ENCODE measurements at regions not wholly inside any gene's neighbourhood (a gene's known extent, or its start where the extent isn't known, plus 50 kb on each side); places are given as distances from the start of the nearest gene placed in this dataset.
"Not testable (repeated sequence)": the region's sequence is repeated elsewhere in the genome, so short reads cannot be mapped to it uniquely, and the experiment has no call there.

DNA sequence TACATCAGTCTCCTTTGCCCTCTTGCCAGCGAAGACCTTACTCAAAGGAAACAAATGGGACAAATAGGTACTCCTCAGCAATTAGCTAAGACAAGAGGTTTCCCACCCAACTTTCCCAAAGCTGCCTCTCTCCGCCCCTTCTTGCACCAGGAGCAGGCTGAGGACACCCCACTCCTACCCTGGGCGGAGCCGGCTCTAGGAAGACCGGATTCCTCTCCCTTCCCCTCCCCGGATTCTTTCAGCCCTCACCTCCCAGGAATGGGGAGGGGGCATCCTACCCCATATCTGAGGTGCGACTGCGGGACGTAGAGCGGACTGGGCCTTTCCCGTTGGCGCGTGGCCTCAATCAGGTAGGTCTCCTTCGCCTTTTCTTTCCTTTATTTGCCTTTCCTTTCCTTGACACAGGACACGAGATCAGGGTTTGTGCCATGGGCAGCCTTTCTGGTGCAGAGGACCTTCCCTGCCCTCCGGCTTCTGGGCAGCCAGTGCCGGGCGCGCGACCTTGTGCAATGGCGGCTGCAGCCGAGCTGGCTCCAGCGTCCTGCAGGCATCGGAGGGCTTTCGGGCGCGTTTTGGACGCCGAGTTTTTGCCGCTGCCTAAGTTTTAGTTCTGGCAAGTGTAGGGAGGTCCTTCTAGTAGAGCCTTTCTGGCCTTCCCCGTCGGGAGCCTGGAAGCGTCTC lies 279.9 kb downstream of the PLS3 start:
- DNase-seq (ENCODE audit: low read depth in 2 of 2): not testable (repeated sequence)

DNA sequence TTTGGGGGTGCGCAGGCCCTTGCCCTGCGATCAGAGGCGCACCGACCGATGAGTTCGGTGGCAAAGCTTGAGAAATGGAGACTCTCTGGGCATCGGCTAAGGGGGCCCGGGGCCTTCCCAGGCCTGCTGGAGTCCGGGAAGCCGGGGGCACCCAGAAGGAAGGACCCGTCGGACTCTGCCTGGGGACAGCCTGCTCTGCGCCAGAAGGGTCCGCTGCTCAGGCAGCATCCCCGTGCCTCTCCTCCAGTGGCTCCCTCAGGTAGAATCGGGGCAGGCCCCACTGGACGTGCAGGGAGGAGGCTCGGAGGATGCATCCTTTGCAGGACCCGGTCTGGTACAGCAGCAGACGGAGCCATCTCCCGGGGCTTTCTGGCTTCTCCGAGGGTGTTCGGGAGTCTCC lies 290.0 kb downstream of the PLS3 start:
- not testable (repeated sequence) for DNase-seq (ENCODE audit: low read depth in 2 of 2)

DNA sequence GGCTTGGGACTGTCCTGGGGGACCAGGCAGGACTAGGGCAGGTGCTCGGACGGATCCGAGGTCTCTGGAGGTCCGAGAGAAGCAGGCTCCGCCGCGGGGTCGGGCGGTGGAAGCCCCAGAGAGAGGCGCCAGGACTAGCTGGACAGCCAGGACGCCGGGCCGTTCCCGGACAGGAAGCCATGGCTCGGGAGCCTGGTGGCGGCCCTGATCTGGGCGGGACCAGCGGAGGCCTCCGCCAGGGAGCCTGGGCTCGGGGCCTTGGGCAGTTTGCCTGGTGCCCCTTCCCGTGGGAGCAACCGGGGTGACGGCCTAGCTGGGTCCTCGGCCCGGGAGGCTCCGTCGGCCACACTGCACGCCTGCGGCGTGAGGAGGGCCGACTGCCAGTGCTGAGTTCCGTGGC lies 292.3 kb downstream of the PLS3 start:
- not testable (repeated sequence) for DNase-seq (ENCODE audit: low read depth in 2 of 2)

DNA sequence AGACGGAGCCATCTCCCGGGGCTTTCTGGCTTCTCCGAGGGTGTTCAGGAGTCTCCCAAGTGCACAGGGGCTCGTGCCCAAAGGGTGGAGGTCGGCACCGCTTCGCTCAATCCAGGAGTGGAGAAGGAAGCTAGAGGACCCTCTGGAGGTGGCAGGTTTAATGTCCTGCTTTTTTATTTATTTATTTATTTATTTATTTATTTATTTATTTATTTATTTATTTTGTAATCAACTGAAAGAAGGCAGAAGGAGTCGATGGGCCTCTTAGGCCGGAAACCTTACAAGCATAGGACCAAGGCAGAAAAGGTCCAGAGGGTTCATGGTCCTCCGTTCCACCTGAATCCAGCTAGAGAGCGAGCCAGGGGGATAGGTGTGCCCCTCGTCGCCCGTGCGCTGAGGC lies 289.4 kb upstream of the AGTR2 start:
- DNase-seq (ENCODE audit: low read depth in 2 of 2): not testable (repeated sequence)

DNA sequence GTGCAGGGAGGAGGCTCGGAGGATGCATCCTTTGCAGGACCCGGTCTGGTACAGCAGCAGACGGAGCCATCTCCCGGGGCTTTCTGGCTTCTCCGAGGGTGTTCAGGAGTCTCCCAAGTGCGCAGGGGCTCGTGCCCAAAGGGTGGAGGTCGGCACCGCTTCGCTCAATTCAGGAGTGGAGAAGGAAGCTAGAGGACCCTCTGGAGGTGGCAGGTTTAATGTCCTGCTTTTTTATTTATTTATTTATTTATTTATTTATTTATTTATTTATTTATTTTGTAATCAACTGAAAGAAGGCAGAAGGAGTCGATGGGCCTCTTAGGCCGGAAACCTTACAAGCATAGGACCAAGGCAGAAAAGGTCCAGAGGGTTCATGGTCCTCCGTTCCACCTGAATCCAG lies 286.4 kb upstream of the AGTR2 start:
- not testable (repeated sequence) for DNase-seq (ENCODE audit: low read depth in 2 of 2)

DNA sequence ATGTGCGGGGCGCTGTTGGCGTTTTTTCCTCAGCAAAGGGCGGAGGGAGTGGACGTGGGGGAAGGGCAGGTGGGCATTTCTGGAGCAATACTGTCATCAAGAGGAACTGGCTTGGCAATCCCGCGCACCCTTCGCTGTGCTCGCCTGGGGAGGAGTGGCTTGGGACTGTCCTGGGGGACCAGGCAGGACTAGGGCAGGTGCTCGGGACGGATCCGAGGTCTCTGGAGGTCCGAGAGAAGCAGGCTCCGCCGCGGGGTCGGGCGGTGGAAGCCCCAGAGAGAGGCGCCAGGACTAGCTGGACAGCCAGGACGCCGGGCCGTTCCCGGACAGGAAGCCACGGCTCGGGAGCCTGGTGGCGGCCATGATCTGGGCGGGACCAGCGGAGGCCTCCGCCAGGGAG lies 282.5 kb upstream of the AGTR2 start:
- peak in 1 of 2 donors; percentile 40 for DNase-seq (ENCODE audit: low read depth in 2 of 2)

DNA sequence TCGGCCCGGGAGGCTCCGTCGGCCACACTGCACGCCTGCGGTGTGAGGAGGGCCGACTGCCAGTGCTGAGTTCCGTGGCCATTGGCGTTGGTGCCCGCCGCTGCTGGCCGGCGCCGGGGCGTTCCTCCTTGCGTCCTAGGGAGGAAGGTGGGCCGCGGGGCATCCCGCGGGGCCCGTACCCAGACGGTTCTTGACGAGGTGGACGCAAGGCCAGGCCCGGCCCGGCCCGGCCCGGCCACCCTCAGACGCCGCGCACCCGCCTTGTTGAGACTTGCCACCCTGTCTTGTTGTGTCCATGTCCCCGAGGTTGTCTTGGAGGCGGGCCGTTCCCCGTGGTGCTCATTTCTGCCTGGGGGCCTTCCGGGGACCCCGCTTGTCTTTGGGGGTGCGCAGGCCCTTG lies 282.0 kb upstream of the AGTR2 start:
- DNase-seq (ENCODE audit: low read depth in 2 of 2): not testable (repeated sequence)

DNA sequence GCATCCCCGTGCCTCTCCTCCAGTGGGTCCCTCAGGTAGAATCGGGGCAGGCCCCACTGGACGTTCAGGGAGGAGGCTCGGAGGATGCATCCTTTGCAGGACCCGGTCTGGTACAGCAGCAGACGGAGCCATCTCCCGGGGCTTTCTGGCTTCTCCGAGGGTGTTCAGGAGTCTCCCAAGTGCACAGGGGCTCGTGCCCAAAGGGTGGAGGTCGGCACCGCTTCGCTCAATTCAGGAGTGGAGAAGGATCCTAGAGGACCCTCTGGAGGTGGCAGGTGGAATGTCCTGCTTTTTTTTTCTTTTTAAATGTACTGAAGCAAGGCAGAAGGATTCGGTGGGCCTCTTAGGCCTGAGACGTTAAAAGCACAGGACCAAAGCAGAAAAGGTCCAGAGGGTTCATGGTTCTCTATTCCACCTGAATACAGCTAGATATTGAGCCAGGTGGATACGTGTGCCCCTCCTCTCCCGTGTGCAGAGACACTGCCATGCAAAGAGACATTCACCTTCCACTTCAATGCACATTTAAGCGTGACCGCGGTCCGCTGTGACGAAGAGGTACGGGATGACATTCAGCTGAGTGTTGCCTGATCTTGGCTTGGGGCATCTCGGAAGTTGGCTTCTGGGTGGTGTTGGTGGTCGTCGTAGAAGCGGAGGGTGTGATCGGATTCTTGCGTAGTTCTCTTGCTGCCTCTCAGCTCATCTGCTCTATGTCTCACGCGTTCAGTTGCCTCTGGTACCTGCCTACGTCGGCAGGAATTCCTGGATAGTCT lies 281.2 kb upstream of the AGTR2 start:
- no peak for DNase-seq (ENCODE audit: low read depth in 2 of 2)

DNA sequence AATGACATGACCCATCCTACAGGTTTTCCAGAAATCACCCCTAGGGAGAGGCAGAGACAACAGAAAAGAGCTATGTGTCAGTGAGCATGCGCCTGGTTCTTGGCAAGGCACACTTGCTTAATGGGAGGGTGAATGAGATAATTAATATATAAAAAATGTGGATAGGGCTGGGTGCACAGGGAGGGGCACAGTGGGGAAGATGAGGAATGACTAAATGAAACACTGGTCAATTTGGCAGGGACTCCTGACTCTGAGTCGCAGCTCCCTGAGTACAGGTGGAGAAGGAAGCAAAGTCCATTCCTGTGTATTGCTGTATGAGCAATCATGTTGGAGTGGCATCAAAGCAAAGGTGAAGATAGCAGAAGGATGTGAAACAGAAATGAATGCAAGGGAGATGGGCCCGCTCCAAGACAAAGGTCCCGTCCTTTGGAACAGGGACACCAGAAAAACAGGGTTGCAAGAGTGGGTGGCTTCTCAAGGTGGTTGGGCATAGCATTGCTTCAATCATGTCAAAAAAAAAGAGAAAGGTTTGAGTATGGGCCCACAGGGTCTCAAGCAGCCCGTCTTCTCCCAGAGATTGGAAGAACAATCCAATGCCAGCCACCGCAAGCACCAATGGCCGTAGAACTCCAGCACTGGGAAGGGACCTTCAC lies 278.4 kb upstream of the AGTR2 start:
- DNase-seq (ENCODE audit: low read depth in 2 of 2): no peak

DNA sequence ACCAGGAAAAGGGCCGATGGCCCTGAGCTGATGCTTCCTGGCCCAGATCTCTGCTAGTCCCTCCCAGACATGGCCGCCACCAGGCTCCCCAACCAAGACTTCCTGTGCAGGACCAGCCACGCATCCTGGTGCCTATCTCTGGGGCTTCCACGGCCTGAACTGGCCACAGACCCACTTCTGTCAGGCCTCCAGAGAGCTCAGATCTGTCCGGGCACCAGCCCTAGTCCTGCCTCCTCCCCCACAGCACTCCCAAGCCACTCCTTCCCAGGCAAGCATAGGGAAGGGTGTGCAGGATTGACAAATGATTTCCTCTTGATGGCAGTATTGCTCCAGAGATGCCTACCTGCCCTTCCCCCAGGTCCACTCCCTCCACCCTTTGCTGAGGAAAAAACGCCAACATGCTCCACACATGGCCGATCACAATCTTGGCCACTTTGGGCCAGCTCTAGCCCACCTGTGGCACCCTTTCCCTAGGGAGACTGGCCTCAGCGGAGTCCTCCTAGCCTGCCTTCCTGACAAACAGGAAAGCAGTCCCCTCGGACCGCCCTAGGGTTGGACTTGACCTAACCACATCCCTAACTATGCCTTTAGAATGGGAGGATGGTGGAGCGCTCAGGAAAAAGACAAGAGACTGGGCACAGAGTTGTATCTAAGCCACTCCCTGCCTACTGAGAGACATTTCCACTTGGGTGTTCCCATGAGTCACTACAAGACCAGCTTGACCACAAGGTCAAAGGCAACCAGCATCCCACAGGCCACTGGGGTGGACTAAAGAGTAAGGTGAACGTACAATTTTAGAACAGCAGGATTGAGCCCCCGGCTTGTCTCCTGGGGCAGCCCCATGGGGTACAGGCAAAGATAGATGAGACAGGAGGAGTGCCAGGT lies 277.5 kb upstream of the AGTR2 start:
- DNase-seq (ENCODE audit: low read depth in 2 of 2): no peak

DNA sequence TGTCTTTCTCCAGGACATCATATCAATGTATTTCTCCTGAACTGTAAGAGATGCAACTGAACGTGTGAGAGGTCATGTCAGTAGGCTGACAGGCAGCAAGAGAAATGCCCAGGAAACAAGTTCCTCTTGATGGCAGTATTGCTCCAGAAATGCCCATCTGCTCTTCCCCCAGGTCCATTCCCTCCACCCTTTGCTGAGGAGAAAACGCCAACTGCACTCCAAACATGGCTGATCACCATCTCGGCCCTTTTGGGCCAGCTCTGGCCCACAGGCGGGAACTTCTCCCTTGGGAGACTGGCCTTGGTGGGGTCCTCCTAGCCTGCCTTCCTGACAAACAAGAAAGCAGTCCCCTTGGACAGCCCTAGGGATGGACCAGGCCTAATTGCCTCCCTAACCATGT lies 276.5 kb upstream of the AGTR2 start:
- no peak for DNase-seq (ENCODE audit: low read depth in 2 of 2)

DNA sequence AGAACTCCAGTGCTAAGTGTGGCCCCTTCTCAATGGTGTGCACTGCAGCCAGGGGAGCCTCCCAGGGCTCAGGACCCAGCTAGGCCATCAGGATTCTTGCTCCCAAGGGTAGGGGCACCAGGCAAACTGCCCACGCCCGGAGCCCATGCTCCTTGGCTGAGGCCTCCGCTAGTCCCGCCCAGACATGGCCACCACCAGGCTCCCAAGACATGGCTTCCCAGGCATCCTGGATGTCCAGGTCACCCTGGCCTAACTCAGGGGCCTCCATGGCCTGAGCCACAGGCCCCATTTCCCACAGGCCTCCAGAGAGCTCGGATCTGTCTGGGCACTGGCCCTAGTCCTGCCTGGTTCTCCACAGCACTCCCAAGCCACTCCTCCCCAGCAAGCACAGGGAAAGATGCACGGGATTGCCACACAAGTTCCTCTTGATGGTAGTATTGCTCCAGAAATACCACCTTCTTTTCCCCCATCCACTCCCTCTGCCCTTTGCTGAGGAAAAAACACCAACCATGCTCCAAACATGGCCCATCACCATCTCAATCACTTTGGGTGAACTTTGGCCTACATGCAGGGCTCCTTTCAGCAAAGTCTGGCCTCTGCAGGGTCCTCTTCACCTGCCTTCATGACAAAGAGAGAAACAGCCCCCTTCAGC lies 274.7 kb upstream of the AGTR2 start:
- no peak for DNase-seq (ENCODE audit: low read depth in 2 of 2)

DNA sequence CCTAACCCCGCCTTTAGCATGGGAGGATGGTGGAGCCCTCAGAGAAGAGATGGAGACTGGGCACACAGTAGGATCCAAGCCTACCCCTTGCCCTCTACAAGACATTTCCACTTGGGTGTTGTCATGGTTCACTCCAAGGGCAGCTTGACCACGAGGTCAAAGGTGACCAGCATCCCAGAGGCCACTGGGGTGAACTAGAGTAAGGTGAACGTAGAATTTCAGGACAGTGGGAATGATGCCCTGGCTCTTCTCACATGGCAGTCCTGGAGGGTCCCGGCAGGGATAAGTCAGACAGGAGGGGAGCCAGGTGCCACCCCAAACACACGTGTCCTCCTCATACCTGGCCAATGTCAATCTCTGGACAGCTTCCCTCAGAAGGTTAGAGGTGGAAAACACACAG lies 274.2 kb upstream of the AGTR2 start:
- DNase-seq (ENCODE audit: low read depth in 2 of 2): no peak

DNA sequence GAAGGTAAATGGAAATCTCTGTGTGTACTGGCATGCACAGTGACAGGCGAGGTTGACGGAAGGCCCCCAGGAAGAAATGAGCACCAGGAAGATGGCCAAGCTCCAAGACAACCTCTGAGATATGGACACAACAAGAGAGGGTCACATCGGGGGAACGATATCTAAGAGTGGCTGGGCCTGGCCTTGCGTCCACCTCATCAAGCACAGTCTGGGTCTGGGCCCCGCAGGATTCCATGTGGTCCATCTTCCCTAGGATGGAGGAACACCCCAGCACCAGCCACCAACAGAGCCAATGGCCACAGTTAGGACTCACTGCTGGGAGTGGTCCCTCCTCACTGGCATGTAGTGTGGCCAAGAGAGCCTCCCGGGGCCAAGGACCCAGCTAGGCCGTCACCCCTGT lies 272.6 kb upstream of the AGTR2 start:
- DNase-seq (ENCODE audit: low read depth in 2 of 2): no peak

DNA sequence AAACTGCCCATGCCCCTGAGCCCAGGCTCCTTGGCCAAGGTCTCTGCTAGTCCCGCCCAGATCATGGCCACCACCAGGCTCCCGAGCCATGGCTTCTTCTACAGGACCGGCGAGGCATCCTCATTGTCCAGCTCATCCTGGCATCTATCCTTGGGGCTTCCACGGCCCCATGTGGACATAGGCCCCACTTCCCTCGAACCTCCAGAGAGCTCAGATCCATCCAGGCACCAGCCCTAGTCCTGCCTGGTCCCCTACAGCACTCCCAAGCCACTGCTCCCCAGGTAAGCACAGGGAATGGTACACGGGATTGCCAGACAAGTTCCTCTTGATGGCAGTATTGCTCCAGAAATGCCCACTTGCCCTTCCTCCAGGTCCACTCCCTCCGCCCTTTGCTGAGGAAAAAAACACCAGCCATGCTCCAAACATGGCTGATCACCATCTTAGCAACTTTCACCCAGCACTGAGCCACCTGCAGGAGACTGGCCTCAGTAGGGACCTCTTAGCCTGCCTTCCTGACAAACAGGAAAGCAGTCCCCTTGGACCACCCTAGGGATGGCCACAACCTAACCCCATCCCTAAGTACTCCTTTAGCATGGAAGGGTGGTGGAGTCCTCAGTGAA lies 272.1 kb upstream of the AGTR2 start:
- DNase-seq (ENCODE audit: low read depth in 2 of 2): no peak

DNA sequence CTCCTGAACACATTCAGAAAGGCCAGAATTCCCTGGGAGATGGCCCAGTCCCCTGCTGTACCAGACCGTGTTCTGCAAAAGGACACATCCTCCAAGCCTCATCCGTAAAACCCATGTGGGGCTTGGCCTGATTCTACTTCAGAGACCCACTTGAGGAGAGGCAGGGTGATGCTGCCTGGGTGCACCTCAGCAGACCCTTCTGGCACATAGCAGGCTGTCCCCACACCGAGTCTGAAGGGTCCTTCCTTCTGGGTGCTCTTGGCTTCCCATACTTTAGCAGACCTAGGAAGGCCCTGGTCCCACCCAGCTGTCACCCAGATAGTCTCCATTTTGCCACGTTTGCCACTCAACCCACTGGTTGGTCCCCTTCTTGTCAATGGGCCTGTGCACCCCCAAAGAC lies 270.1 kb upstream of the AGTR2 start:
- no peak for DNase-seq (ENCODE audit: low read depth in 2 of 2)

DNA sequence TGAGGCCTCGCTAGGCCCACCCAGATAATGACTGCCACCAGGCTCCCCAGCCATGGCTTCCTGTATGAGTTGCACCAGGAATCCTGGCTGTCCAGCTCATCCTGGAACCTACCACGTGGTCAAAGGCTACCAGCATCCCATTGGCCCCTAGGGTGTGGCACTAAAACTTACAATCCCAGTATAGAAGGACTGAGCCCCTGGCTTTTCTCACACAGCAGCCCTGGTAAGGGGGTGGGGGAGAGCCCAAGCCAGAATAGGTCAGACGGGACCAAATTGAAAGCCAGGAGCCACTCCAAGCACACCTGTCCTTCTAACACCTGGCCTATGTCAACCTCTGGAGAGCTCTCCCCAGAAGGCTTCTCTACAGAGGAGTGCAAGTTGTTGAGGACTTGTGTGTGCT lies 269.3 kb upstream of the AGTR2 start:
- no peak for DNase-seq (ENCODE audit: low read depth in 2 of 2)

DNA sequence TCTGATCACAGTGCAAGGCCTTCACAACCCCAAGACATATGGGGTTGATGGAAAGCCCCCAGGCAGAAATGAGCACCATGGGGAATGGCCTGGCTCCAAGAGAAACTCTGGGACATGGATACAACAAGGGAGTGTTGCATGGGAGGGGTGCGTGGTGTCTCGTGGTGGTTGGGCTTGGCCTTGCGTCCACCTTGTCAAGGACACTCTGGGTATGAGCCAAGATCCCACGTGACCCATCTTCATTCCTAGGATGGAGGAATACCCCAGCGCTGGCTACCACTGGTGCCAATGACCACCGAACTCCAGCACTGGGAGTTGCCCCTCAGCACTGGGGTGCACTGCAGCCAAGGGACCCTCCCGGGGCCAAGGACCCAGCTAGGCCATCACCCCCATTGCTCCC lies 267.5 kb upstream of the AGTR2 start:
- DNase-seq (ENCODE audit: low read depth in 2 of 2): no peak

DNA sequence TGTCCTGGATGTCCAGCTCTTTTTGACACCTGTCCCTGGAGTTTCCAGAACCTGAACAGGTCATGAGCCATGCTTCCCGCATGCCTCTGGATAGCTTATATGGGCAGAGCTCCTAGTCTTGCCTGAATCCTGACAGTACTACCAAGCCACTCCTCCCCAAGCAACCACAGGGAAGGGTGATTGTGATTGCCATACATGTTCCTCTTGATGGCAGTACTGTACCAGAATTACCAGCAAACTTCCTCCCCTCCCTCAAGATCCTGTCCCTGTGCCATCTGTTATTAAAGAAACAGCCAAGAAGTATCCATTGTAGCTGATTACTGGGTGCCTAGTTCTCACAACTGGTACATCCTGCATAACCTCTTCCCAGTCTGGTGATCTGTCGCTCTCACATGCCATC lies 264.3 kb upstream of the AGTR2 start:
- DNase-seq (ENCODE audit: low read depth in 2 of 2): no peak

DNA sequence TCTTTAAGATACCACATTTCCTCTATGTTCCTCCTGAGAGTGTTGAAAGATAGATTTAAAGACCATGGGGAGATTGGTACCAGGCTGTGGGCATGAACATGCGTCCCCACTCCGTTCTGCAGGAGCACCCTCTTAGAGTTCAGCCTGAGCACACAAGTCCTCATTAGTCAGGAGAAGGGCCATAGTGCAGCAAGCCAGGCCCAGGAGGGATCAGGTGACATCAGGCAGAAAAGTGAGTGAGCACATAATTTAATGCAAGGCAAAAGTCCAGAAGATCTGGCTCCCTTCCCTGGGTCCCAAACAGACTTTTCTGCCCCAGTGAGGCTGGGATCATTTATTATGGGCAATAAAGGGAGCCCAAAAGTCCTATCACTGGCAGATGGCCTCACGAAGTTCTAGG lies 263.7 kb upstream of the AGTR2 start:
- DNase-seq (ENCODE audit: low read depth in 2 of 2): no peak

DNA sequence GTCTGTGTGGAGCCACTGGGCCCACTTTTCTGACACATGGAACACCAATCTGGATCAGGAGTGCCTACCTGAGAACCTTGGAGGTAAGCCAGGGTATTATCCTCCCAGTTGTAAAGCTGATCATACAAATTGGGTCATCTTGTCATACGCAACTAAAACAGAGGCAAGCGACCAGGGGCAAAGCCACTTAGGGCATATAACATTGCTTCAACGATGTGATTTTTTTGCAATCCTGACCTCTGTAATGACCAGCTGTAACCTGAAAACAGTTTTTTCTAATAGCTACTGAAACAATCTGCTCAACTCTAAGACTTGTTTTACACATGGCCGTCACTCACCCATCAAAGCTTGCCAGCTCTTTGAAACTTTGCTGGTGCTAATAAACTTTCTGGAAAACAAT lies 261.5 kb upstream of the AGTR2 start:
- DNase-seq (ENCODE audit: low read depth in 2 of 2): no peak
